B cell (primary cell): ENCODE measurements at regions not wholly inside any gene's neighbourhood (a gene's known extent, or its start where the extent isn't known, plus 50 kb on each side); places are given as distances from the start of the nearest gene placed in this dataset.

ENCODE experiments used
- ATAC-seq: fragments of 200-7000 bp; cut with Tn5 transposase; one replicate; pipeline ENCODE4 v1.10.0; 2021; ENCODE audit warnings: low read depth, mild to moderate bottlenecking, moderate number of reproducible peaks, moderate library complexity
- CTCF ChIA-PET: fragments of 350-600 bp; sonication (Branson Sonifier 250); formaldehyde crosslinking; loops from one replicate; lab custom pipeline; 2021; ENCODE audit warnings: antibody characterized with exemption, inconsistent platforms; lab: Charles Lee
- POLR2A ChIA-PET: fragments of 350-600 bp; sonication (Branson Sonifier 250); formaldehyde crosslinking; loops from one replicate; lab custom pipeline; 2021; ENCODE audit warnings: antibody characterized with exemption; lab: Charles Lee
- DNase-seq: peaks from one replicate; pipeline ENCODE4 v3.0.0; 2013
- H2AFZ ChIP-seq: 2 replicates; pipeline ENCODE4 v1.6.1; 2012; ENCODE audit warnings: mild to moderate bottlenecking, low read depth, low read length; ENCODE audit not compliant: insufficient read depth, poor library complexity, severe bottlenecking
- H3K27ac ChIP-seq, 2 donors: 1 replicate in 1 of 2; 2 replicates in 1 of 2; pipeline ENCODE4 v1.5.1; 2012 to 2013; ENCODE audit warnings: low read length in 2 of 2, mild to moderate bottlenecking in 2 of 2, moderate library complexity in 1 of 2
- H3K27me3 ChIP-seq, 4 experiments: fragments of 200-600 bp in 1 of 4; sonication (generic) in 1 of 4; replicated peaks in 1 of 4; 1 replicate in 2 of 4; 2 replicates in 2 of 4; pipeline versions ENCODE4 v1.6.1 to v1.7.0; 2013 to 2016; ENCODE audit warnings: low read length in 3 of 4, mild to moderate bottlenecking in 2 of 4, mixed read lengths in 1 of 4, moderate library complexity in 1 of 4; ENCODE audit not compliant: insufficient read depth in 4 of 4, control insufficient read depth in 3 of 4; ENCODE audit errors: control extremely low read depth in 1 of 4
- H3K36me3 ChIP-seq, 2 experiments: replicated peaks in 1 of 2; 1 replicate in 1 of 2; 2 replicates in 1 of 2; pipeline versions ENCODE4 v1.6.1 to v1.7.1; 2013; ENCODE audit warnings: low read length in 1 of 2; ENCODE audit not compliant: insufficient read depth in 2 of 2, control insufficient read depth in 1 of 2; ENCODE audit errors: control extremely low read depth in 1 of 2, extremely low read depth in 1 of 2
- H3K4me1 ChIP-seq, 2 donors: fragments of 200-600 bp in 1 of 2; sonication (generic) in 1 of 2; 1 replicate in 1 of 2; 2 replicates in 1 of 2; pipeline versions ENCODE4 v1.5.1 to v1.6.1; 2013 to 2017; ENCODE audit warnings: low read length in 2 of 2; ENCODE audit not compliant: control insufficient read depth in 2 of 2, insufficient read depth in 2 of 2
- H3K4me2 ChIP-seq: replicated peaks from 2 replicates; pipeline ENCODE3; 2012; ENCODE audit warnings: mild to moderate bottlenecking, low read depth, low read length; ENCODE audit not compliant: poor library complexity, severe bottlenecking
- H3K4me3 ChIP-seq, 5 experiments: fragments of 200-600 bp in 1 of 5; sonication (generic) in 1 of 5; 1 replicate in 3 of 5; 2 replicates in 2 of 5; pipeline versions ENCODE4 v1.5.1 to v1.7.0; 2011 to 2016; ENCODE audit warnings: low read length in 4 of 5, mild to moderate bottlenecking in 4 of 5, low read depth in 2 of 5, control low read depth in 1 of 5, moderate library complexity in 1 of 5; ENCODE audit not compliant: insufficient read depth in 1 of 5; ENCODE audit errors: control extremely low read depth in 1 of 5, extremely low read depth in 1 of 5
- H3K79me2 ChIP-seq: fragments of 200-600 bp; sonication (generic); one replicate; pipeline ENCODE4 v1.6.0; 2016; ENCODE audit warnings: low read length; ENCODE audit not compliant: control insufficient read depth, insufficient read depth
- H3K9ac ChIP-seq: fragments of 200-600 bp; sonication (generic); 2 replicates; pipeline ENCODE4 v1.6.1; 2017; ENCODE audit warnings: mild to moderate bottlenecking, low read length, moderate library complexity
- H3K9me3 ChIP-seq, 3 donors: one replicate each; pipeline versions ENCODE4 v1.6.1 to v1.7.1; 2013; ENCODE audit warnings: low read length in 2 of 3; ENCODE audit not compliant: control insufficient read depth in 2 of 3, insufficient read depth in 1 of 3; ENCODE audit errors: control extremely low read depth in 1 of 3
- H4K20me1 ChIP-seq: 2 replicates; pipeline ENCODE4 v1.6.0; 2012; ENCODE audit warnings: mild to moderate bottlenecking, low read length; ENCODE audit not compliant: insufficient read depth, control insufficient read depth, poor library complexity, severe bottlenecking
- H3K27ac Mint-ChIP-seq: one replicate; pipeline ENCODE4 v1.8.0; 2021; ENCODE audit warnings: mixed read lengths
- H3K27me3 Mint-ChIP-seq: one replicate; pipeline ENCODE4 v1.8.0; 2021; ENCODE audit warnings: mixed read lengths
- H3K4me1 Mint-ChIP-seq: one replicate; pipeline ENCODE4 v1.8.0; 2021; ENCODE audit warnings: mixed read lengths
- H3K4me3 Mint-ChIP-seq: one replicate; pipeline ENCODE4 v1.8.0; 2021; ENCODE audit warnings: mixed read lengths
- H3K9me3 Mint-ChIP-seq: one replicate; pipeline ENCODE4 v1.8.0; 2022; ENCODE audit warnings: mixed read lengths; ENCODE audit not compliant: insufficient read depth
- EZH2 ChIP-seq: IDR thresholded peaks from 2 replicates; pipeline ENCODE4 v1.6.1; 2012; ENCODE audit warnings: borderline replicate concordance, low read depth, mild to moderate bottlenecking, moderate library complexity, low read length; ENCODE audit not compliant: insufficient read depth, poor library complexity, severe bottlenecking
- WGBS: methylation state at CpG from one replicate; pipeline ENCODE4 v1.1.5; 2013; ENCODE audit warnings: missing lambda C conversion rate; ENCODE audit not compliant: insufficient coverage; 5-methylcytosine and 5-hydroxymethylcytosine counted together
- intact Hi-C: fragments of 100-400 bp; cut with micrococcal nuclease; formaldehyde crosslinking; loops from one replicate; pipeline ENCODE4 v1.10.0; 2022
- TF ChIP-seq, protein P1 (sequence below): fragments of 200-600 bp; IDR thresholded peaks from one replicate; pipeline ENCODE4 v1.8.0; 2022; ENCODE audit warnings: antibody characterized with exemption, mild to moderate bottlenecking

GRCh38 chr17:79437081-79437480 lies 173.8 kb downstream of the RBFOX3 start:
- Histone ChIP-seq H3K9ac (no peak overlapping the region), H3K4me3 (no peak overlapping the region), H2AFZ (no peak overlapping the region), H3K79me2 (no peaks in the 10 kb centered on the region), H3K36me3 (no peaks in the 10 kb centered on the region), H3K27me3 (peaks cover 0 to 6% (median 0%) of the 10 kb centered on the region in 4 experiments), H4K20me1 (no peaks in the 10 kb centered on the region), H3K27ac (no peak overlapping the region), H3K4me2 (no peak overlapping the region), H3K9me3 (no peaks in the 10 kb centered on the region), H3K4me1 (no peaks in the 10 kb centered on the region)
- Mint-ChIP-seq H3K9me3 (no peaks in the 10 kb centered on the region), H3K4me1 (no peaks in the 10 kb centered on the region), H3K4me3 (no peak overlapping the region), H3K27ac (no peak overlapping the region), H3K27me3 (peaks cover 32% of the 10 kb centered on the region)
- ChIA-PET CTCF (no interaction called here), POLR2A (no interaction called here)
- intact Hi-C loops = no loop called here
- no peak for DNase-seq
- WGBS = 83% methylated on average over 11 of the region's 11 CpGs
- ATAC-seq = no peak
- TF ChIP-seq, protein P1, sequence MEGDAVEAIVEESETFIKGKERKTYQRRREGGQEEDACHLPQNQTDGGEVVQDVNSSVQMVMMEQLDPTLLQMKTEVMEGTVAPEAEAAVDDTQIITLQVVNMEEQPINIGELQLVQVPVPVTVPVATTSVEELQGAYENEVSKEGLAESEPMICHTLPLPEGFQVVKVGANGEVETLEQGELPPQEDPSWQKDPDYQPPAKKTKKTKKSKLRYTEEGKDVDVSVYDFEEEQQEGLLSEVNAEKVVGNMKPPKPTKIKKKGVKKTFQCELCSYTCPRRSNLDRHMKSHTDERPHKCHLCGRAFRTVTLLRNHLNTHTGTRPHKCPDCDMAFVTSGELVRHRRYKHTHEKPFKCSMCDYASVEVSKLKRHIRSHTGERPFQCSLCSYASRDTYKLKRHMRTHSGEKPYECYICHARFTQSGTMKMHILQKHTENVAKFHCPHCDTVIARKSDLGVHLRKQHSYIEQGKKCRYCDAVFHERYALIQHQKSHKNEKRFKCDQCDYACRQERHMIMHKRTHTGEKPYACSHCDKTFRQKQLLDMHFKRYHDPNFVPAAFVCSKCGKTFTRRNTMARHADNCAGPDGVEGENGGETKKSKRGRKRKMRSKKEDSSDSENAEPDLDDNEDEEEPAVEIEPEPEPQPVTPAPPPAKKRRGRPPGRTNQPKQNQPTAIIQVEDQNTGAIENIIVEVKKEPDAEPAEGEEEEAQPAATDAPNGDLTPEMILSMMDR = no peak
- no peak for TF ChIP-seq EZH2

DNA sequence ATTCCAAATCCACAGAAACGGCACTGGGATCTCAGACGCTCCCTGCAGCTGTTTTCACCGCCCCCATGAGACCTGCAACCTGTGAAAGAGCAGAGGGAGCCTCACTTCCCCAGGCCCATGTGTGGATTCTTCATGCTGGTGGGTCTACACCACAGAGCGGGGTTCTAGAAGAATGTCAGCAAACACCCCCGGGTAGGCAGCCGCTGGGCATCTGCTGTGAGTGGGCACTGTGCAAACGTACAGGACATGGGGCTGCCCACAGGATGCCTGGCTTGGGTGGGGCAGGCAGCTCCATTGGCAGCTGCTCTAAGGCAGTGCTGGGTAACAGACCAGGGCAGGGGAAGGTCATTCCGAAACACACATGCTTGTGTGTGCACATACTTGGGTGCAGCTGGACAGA lies 174.9 kb downstream of the RBFOX3 start:
- Histone ChIP-seq H3K79me2 (no peaks in the 10 kb centered on the region), H3K9ac (no peak overlapping the region), H3K4me1 (no peaks in the 10 kb centered on the region), H3K27ac (no peak overlapping the region), H3K27me3 (peaks cover 0 to 6% (median 0%) of the 10 kb centered on the region in 4 experiments), H3K9me3 (no peaks in the 10 kb centered on the region), H2AFZ (no peak overlapping the region), H3K4me3 (no peak overlapping the region), H3K4me2 (no peak overlapping the region), H4K20me1 (no peaks in the 10 kb centered on the region), H3K36me3 (no peaks in the 10 kb centered on the region)
- Mint-ChIP-seq H3K27me3 (peaks cover 37% of the 10 kb centered on the region), H3K27ac (no peak overlapping the region), H3K9me3 (no peaks in the 10 kb centered on the region), H3K4me1 (no peaks in the 10 kb centered on the region), H3K4me3 (no peak overlapping the region)
- intact Hi-C loops = no loop called here
- DNase-seq (no peak), ATAC-seq (no peak)
- ChIA-PET CTCF (interaction anchor here (0.7 kb wide), 1 partner anchor 48 kb away, joined by 3 read pairs; no protein-coding TSS in a partner anchor), POLR2A (no interaction called here)
- TF ChIP-seq EZH2 = no peak
- TF ChIP-seq, protein P1 = no peak
- 87% methylated on average over 8 of the region's 8 CpGs for WGBS
